NCI-H345 (cell line): ENCODE measurements at regions not wholly inside any gene's neighbourhood (a gene's known extent, or its start where the extent isn't known, plus 50 kb on each side); places are given as distances from the start of the nearest gene placed in this dataset.
"Not testable (repeated sequence)": the region's sequence is repeated elsewhere in the genome, so short reads cannot be mapped to it uniquely, and the experiment has no call there.

Experiments used
- DNase-seq: peaks from one replicate; lab custom pipeline; 2025; lab: John Stamatoyannopoulos, UW

- no peak for DNase-seq
These were observed 1361.3 kb downstream of the UQCRFS1 start for GRCh38 chr19:27851543-27852060.

GRCh38 chr19:27851002-27851481 is 1361.9 kb downstream of the UQCRFS1 start:
- DNase-seq: no peak

- no peak for DNase-seq
These were observed 1366.0 kb downstream of the UQCRFS1 start for GRCh38 chr19:27846944-27847343.

- no peak for DNase-seq
These were observed 1368.7 kb downstream of the UQCRFS1 start for GRCh38 chr19:27844261-27844660.

- DNase-seq: no peak
These were observed 1369.1 kb downstream of the UQCRFS1 start for GRCh38 chr19:27843861-27844260.

GRCh38 chr19:27833031-27833430 is 1379.9 kb downstream of the UQCRFS1 start:
- no peak for DNase-seq

- DNase-seq: no peak
These were observed 1384.1 kb downstream of the UQCRFS1 start for GRCh38 chr19:27828829-27829228.

- DNase-seq: no peak
These were observed 1388.8 kb downstream of the UQCRFS1 start for GRCh38 chr19:27824108-27824507.

GRCh38 chr19:27822336-27822735 is 1390.6 kb downstream of the UQCRFS1 start:
- DNase-seq: no peak

- no peak for DNase-seq
These were observed 1391.4 kb downstream of the UQCRFS1 start for GRCh38 chr19:27821418-27822018.

- DNase-seq: no peak
These were observed 1397.0 kb downstream of the UQCRFS1 start for GRCh38 chr19:27815985-27816384.

GRCh38 chr19:27814834-27815233 is 1398.1 kb downstream of the UQCRFS1 start:
- DNase-seq: not testable (repeated sequence)

GRCh38 chr19:27814274-27814673 is 1398.7 kb downstream of the UQCRFS1 start:
- peak; percentile 15 for DNase-seq

- no peak for DNase-seq
These were observed 1406.4 kb downstream of the UQCRFS1 start for GRCh38 chr19:27806471-27807070.

GRCh38 chr19:27805848-27806247 is 1407.1 kb downstream of the UQCRFS1 start:
- DNase-seq: no peak

- not testable (repeated sequence) for DNase-seq
These were observed 1410.7 kb downstream of the UQCRFS1 start for GRCh38 chr19:27802293-27802692.

GRCh38 chr19:27796540-27796939 is 1416.4 kb downstream of the UQCRFS1 start:
- no peak for DNase-seq

- DNase-seq: no peak
These were observed 1416.9 kb downstream of the UQCRFS1 start for GRCh38 chr19:27796073-27796472.

- no peak for DNase-seq
These were observed 1417.6 kb downstream of the UQCRFS1 start for GRCh38 chr19:27795369-27795768.

- DNase-seq: no peak
These were observed 1418.4 kb downstream of the UQCRFS1 start for GRCh38 chr19:27794494-27795042.

GRCh38 chr19:27793644-27794493 is 1419.1 kb downstream of the UQCRFS1 start:
- DNase-seq: peak; percentile 97

- DNase-seq: peak; percentile 92
These were observed 1419.8 kb downstream of the UQCRFS1 start for GRCh38 chr19:27793128-27793643.
